Nephron progenitor cell (in vitro differentiated cells): ENCODE measurements at regions not wholly inside any gene's neighbourhood (a gene's known extent, or its start where the extent isn't known, plus 50 kb on each side); places are given as distances from the start of the nearest gene placed in this dataset.

Experiments
- DNase-seq: peaks from one replicate; pipeline ENCODE4 v3.0.0; 2021
- H3K27ac Mint-ChIP-seq: 2 replicates; pipeline ENCODE4 v1.8.0; 2021; ENCODE audit warnings: mild to moderate bottlenecking, moderate library complexity, mixed read lengths
- H3K27me3 Mint-ChIP-seq: 2 replicates; pipeline ENCODE4 v1.8.0; 2021; ENCODE audit warnings: mild to moderate bottlenecking, low read depth, mixed read lengths; ENCODE audit not compliant: poor library complexity
- H3K36me3 Mint-ChIP-seq: 2 replicates; pipeline ENCODE4 v1.8.0; 2021; ENCODE audit warnings: low read depth, mixed read lengths
- H3K4me1 Mint-ChIP-seq: 2 replicates; pipeline ENCODE4 v1.8.0; 2021; ENCODE audit warnings: mixed read lengths
- H3K4me3 Mint-ChIP-seq: 2 replicates; pipeline ENCODE4 v1.8.0; 2021; ENCODE audit warnings: mild to moderate bottlenecking, moderate library complexity, mixed read lengths
- H3K9me3 Mint-ChIP-seq: 2 replicates; pipeline ENCODE4 v1.8.0; 2021; ENCODE audit warnings: mild to moderate bottlenecking, moderate library complexity, mixed read lengths
- TF ChIP-seq, protein P1 (sequence below): fragments of 200-600 bp; sonication (generic); IDR thresholded peaks from 2 replicates; pipeline ENCODE4 v1.5.0; 2021; ENCODE audit warnings: antibody characterized with exemption

DNA sequence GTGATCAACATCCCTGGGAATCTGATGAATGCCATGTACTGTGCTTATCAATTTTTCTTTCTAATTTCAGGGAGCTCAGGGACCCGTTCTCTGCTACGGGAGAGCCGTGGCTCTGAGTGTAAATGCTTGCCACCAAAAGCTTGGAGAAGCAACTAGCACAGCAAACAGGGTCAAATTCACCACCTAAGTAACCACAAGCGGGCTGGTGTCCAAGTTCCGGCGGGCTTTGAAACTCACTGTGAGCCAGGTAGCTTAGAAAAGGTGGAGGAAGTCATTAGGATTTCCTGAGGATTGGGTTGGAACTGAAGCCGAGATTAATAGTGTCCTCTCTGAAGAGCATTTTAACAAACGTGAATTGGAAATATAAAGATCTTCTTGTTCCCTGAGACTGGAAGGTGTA is 87.2 kb downstream of the CLDN34 start:
- TF ChIP-seq, protein P1, sequence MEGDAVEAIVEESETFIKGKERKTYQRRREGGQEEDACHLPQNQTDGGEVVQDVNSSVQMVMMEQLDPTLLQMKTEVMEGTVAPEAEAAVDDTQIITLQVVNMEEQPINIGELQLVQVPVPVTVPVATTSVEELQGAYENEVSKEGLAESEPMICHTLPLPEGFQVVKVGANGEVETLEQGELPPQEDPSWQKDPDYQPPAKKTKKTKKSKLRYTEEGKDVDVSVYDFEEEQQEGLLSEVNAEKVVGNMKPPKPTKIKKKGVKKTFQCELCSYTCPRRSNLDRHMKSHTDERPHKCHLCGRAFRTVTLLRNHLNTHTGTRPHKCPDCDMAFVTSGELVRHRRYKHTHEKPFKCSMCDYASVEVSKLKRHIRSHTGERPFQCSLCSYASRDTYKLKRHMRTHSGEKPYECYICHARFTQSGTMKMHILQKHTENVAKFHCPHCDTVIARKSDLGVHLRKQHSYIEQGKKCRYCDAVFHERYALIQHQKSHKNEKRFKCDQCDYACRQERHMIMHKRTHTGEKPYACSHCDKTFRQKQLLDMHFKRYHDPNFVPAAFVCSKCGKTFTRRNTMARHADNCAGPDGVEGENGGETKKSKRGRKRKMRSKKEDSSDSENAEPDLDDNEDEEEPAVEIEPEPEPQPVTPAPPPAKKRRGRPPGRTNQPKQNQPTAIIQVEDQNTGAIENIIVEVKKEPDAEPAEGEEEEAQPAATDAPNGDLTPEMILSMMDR = no peak
- no peak overlapping the region for H3K27ac Mint-ChIP-seq
- H3K4me1 Mint-ChIP-seq = no peaks in the 10 kb centered on the region
- peaks cover 34% of the 10 kb centered on the region for H3K36me3 Mint-ChIP-seq
- no peak for DNase-seq
- peaks cover 69% of the 10 kb centered on the region for H3K9me3 Mint-ChIP-seq
- no peak overlapping the region for H3K4me3 Mint-ChIP-seq
- peaks cover 3% of the 10 kb centered on the region for H3K27me3 Mint-ChIP-seq

DNA sequence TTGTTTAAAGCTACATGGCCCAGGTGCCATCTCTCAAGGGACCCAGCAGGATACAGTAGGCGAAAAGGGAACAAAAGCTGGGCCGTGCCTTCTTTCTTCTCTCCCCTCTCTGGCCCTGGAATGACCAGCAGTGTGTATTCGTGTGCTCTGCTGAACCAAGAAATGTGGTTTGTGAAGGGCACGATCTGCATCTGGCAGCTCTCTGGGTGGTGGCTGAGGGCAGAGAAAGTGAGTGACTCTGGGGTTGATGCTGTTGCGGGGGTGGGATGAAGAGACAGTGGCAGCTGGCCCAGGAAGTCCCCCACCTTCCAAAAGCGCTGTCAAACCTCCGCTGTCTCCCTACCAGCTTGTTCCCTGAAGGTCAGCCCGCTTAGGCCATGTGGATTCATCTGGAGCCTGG is 88.3 kb downstream of the CLDN34 start:
- Mint-ChIP-seq H3K36me3 (peaks cover 34% of the 10 kb centered on the region), H3K4me3 (no peak overlapping the region), H3K4me1 (peaks cover 8% of the 10 kb centered on the region), H3K27ac (no peak overlapping the region), H3K9me3 (peaks cover 68% of the 10 kb centered on the region), H3K27me3 (peaks cover 3% of the 10 kb centered on the region)
- no peak for DNase-seq
- TF ChIP-seq, protein P1 = no peak

DNA sequence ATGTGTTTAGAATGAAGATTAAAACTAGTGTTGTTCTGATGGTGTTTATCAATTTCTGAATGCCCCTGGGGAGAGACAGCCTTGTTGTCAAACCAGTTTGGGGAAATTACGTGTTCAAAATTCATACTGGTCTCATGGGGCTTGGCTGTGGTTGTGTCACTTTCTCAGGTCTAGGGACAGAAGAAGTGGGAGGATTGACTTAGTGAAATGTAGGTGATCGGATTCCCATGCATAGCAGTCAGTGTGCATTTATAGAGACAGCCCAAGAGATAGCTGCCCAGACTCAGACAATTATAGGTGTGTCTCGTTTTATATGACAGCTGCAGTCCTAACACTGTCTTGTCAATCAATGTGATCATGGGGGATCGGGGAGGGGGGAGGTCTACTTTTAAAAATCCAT is 94.4 kb upstream of the CLCN4 start:
- TF ChIP-seq, protein P1 = no peak
- Mint-ChIP-seq H3K9me3 (peaks cover 57% of the 10 kb centered on the region), H3K27ac (peak overlapping the region; percentile 49), H3K27me3 (no peaks in the 10 kb centered on the region), H3K36me3 (peaks cover 16% of the 10 kb centered on the region), H3K4me1 (peaks cover 39% of the 10 kb centered on the region), H3K4me3 (no peak overlapping the region)
- DNase-seq = no peak

DNA sequence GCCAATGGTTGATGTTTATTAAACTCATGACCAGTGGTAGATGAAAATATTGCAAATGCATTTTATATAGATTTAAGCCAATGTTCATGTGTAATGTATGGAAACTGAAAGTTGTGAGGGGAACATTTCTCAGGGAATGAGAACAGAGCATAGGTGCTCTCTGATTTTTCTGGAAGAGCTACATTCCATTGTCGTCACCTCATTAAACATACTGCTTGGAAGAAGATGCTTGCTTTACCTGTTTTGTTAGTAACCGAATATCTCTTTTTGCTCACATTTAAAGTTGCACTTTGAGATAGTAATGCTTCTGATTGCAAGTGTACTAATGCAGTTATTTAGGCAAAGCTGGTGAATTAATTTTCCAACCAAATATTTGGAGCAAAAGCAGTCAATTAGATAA is 93.8 kb upstream of the CLCN4 start:
- H3K4me1 Mint-ChIP-seq = peaks cover 39% of the 10 kb centered on the region
- no peaks in the 10 kb centered on the region for H3K27me3 Mint-ChIP-seq
- H3K9me3 Mint-ChIP-seq = peaks cover 59% of the 10 kb centered on the region
- H3K36me3 Mint-ChIP-seq = peaks cover 18% of the 10 kb centered on the region
- H3K27ac Mint-ChIP-seq = no peak overlapping the region
- no peak for DNase-seq
- TF ChIP-seq, protein P1 = no peak
- H3K4me3 Mint-ChIP-seq = no peak overlapping the region

DNA sequence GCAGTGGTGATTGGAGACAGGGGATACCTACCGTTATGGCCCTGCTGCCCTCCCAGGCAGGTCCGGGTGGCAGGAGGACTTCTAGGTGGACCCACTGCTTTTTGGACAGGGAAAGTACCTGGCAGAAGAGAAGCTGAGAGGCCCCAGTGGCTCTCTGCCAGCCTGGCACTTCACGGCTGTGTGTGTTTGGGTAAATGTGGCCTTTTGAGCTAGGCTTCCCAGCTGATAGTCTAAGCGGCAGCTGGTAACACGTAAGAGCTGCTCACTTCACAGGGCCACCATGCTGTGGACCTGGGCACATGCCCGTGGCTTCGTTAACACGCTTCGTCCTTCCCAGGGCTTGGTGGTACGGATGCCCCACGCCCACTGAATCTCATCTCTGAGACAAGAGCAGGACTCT is 92.0 kb upstream of the CLCN4 start:
- H3K27me3 Mint-ChIP-seq = no peaks in the 10 kb centered on the region
- no peak overlapping the region for H3K27ac Mint-ChIP-seq
- DNase-seq = no peak
- H3K9me3 Mint-ChIP-seq = peaks cover 44% of the 10 kb centered on the region
- no peak overlapping the region for H3K4me3 Mint-ChIP-seq
- peaks cover 37% of the 10 kb centered on the region for H3K4me1 Mint-ChIP-seq
- H3K36me3 Mint-ChIP-seq = peaks cover 23% of the 10 kb centered on the region
- TF ChIP-seq, protein P1 = no peak

DNA sequence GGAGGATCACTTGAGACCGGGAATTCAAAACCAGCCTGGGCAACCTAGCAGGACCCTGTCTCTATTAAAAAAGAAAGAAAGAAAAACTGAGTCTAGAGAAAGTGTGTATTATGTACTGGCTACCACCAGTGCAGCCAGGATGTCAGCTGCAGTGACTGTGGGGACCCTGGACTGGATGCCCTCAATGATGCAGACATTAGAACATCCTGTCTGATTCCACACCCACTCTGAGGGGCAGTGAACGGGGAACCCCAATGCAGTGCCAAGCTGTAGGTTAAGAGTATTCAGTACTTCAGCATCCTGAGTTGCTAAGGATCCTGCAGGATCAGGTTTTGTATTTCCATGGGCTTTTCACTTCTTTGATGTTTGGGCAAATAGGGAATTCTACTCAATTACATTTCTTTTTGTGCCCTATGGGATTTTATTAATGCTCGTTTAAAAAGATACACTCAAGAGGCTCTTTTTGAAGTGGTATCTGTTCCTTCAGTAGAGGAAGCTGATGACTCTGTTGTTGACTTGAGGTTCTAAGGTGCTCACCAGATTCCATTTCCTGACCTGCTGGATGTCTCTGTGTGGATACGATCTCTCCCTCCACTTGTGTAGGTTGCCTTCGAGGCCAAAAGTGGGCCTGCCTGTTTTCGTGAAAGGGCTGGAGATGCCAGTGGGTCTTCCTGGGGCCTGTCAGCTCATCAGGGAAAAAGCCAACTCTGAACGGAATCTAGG is 85.9 kb upstream of the CLCN4 start:
- peaks cover 25% of the 10 kb centered on the region for H3K9me3 Mint-ChIP-seq
- DNase-seq = no peak
- peaks cover 8% of the 10 kb centered on the region for H3K4me1 Mint-ChIP-seq
- peak overlapping the region; percentile 39 for H3K27ac Mint-ChIP-seq
- H3K4me3 Mint-ChIP-seq = no peak overlapping the region
- no peaks in the 10 kb centered on the region for H3K27me3 Mint-ChIP-seq
- peaks cover 41% of the 10 kb centered on the region for H3K36me3 Mint-ChIP-seq
- TF ChIP-seq, protein P1 = no peak
